IMR-90 (cell line): ENCODE measurements at regions not wholly inside any gene's neighbourhood (a gene's known extent, or its start where the extent isn't known, plus 50 kb on each side); places are given as distances from the start of the nearest gene placed in this dataset.

Experiments
- ATAC-seq: fragments of 200-7000 bp; cut with Tn5 transposase; 2 replicates; pipeline ENCODE4 v1.9.1; 2020; ENCODE audit warnings: low read depth, mild to moderate bottlenecking, moderate library complexity
- BruUV-seq: library from RNA; stranded (reverse); fragments of 400-500 nt; replicated peaks from 2 replicates; lab custom pipeline; 2021; lab: Mats Ljungman, UMichigan
- CTCF ChIA-PET: fragments of 300-600 bp; formaldehyde crosslinking; extraction: SDS; loops from one replicate; lab custom pipeline; 2021; ENCODE audit warnings: antibody characterized with exemption; lab: Yijun Ruan, JAX
- POLR2A ChIA-PET: fragments of 300-600 bp; sonication (Branson Sonifier 250); formaldehyde crosslinking; loops from one replicate; lab custom pipeline; 2022; ENCODE audit warnings: antibody characterized with exemption; ENCODE audit not compliant: unreplicated experiment; lab: Charles Lee
- DNase-seq: peaks from one replicate; pipeline ENCODE4 v3.0.0; 2013
- H2AFZ ChIP-seq: replicated peaks from 2 replicates; pipeline ENCODE3; 2013; ENCODE audit warnings: low read length, mild to moderate bottlenecking; ENCODE audit not compliant: poor library complexity
- H2AK5ac ChIP-seq: 2 replicates; pipeline ENCODE4 v1.6.1; 2013; ENCODE audit warnings: low read depth, low read length, inconsistent platforms
- H2AK9ac ChIP-seq: replicated peaks from 2 replicates; pipeline ENCODE3; 2013; ENCODE audit warnings: mild to moderate bottlenecking, low read depth, low read length, moderate library complexity; ENCODE audit not compliant: poor library complexity
- H2BK120ac ChIP-seq: 2 replicates; pipeline ENCODE4 v1.6.1; 2013; ENCODE audit warnings: low read depth, low read length, inconsistent platforms
- H2BK15ac ChIP-seq: 3 replicates; pipeline ENCODE4 v1.6.1; 2013; ENCODE audit warnings: low read depth, low read length, inconsistent platforms
- H2BK20ac ChIP-seq: 2 replicates; pipeline ENCODE4 v1.6.1; 2013; ENCODE audit warnings: low read depth, mild to moderate bottlenecking, inconsistent platforms, low read length, moderate library complexity
- H2BK5ac ChIP-seq: 2 replicates; pipeline ENCODE4 v1.6.1; 2013; ENCODE audit warnings: mild to moderate bottlenecking, low read depth, low read length, inconsistent platforms; ENCODE audit not compliant: poor library complexity, severe bottlenecking
- H3K14ac ChIP-seq: replicated peaks from 2 replicates; pipeline ENCODE4 v1.6.1; 2013; ENCODE audit warnings: low read depth, low read length, inconsistent platforms
- H3K18ac ChIP-seq: 2 replicates; pipeline ENCODE4 v1.6.1; 2013; ENCODE audit warnings: low read depth, low read length, control low read depth
- H3K23ac ChIP-seq: 2 replicates; pipeline ENCODE4 v1.6.1; 2013; ENCODE audit warnings: low read depth, low read length, inconsistent platforms
- H3K27ac ChIP-seq: 2 replicates; pipeline ENCODE4 v1.5.1; 2013; ENCODE audit warnings: mild to moderate bottlenecking, control low read depth, low read length; ENCODE audit not compliant: insufficient read depth
- H3K27me3 ChIP-seq: 2 replicates; pipeline ENCODE4 v1.6.1; 2013; ENCODE audit warnings: low read length; ENCODE audit not compliant: control insufficient read depth, insufficient read depth
- H3K36me3 ChIP-seq: 2 replicates; pipeline ENCODE4 v1.6.1; 2013; ENCODE audit warnings: low read length, mixed read lengths; ENCODE audit not compliant: control insufficient read depth, insufficient read depth
- H3K4ac ChIP-seq: 2 replicates; pipeline ENCODE4 v1.6.1; 2013; ENCODE audit warnings: low read depth, low read length, inconsistent platforms
- H3K4me1 ChIP-seq: 2 replicates; pipeline ENCODE4 v1.6.1; 2013; ENCODE audit warnings: low read length, mixed read lengths; ENCODE audit not compliant: control insufficient read depth, insufficient read depth
- H3K4me2 ChIP-seq: 2 replicates; pipeline ENCODE4 v1.6.1; 2013; ENCODE audit warnings: low read depth, mild to moderate bottlenecking, control low read depth, low read length, moderate library complexity
- H3K4me3 ChIP-seq: 2 replicates; pipeline ENCODE4 v1.5.1; 2013; ENCODE audit warnings: low read depth, mild to moderate bottlenecking, control low read depth, low read length, moderate library complexity; ENCODE audit not compliant: insufficient read depth
- H3K56ac ChIP-seq: 2 replicates; pipeline ENCODE4 v1.6.1; 2013; ENCODE audit warnings: low read length, inconsistent platforms; ENCODE audit not compliant: insufficient read depth; ENCODE audit errors: extremely low read depth
- H3K79me1 ChIP-seq, 2 experiments: 2 replicates each; pipeline ENCODE4 v1.6.1; 2013; ENCODE audit warnings: low read length in 2 of 2, inconsistent platforms in 1 of 2, low read depth in 1 of 2
- H3K9ac ChIP-seq: 2 replicates; pipeline ENCODE4 v1.6.1; 2013; ENCODE audit warnings: low read depth, low read length, control low read depth
- H3K9me1 ChIP-seq: 2 replicates; pipeline ENCODE4 v1.6.1; 2013; ENCODE audit warnings: low read length, inconsistent platforms; ENCODE audit not compliant: insufficient read depth
- H3K9me3 ChIP-seq: 2 replicates; pipeline ENCODE4 v1.6.1; 2013; ENCODE audit warnings: low read length; ENCODE audit not compliant: control insufficient read depth, insufficient read depth
- H4K20me1 ChIP-seq: 2 replicates; pipeline ENCODE4 v1.6.1; 2013; ENCODE audit warnings: low read length, inconsistent platforms; ENCODE audit not compliant: insufficient read depth
- H4K5ac ChIP-seq: 2 replicates; pipeline ENCODE4 v1.6.1; 2013; ENCODE audit warnings: mild to moderate bottlenecking, low read depth, low read length, control low read depth
- H4K8ac ChIP-seq, 2 experiments: 2 replicates each; pipeline ENCODE4 v1.6.1; 2013; ENCODE audit warnings: low read depth in 2 of 2, low read length in 2 of 2, control low read depth in 1 of 2, inconsistent platforms in 1 of 2
- H4K91ac ChIP-seq: 2 replicates; pipeline ENCODE4 v1.6.1; 2013; ENCODE audit warnings: low read depth, low read length, inconsistent platforms; ENCODE audit not compliant: insufficient read depth
- FOS ChIP-seq: fragments of 150-350 bp; IDR thresholded peaks from 2 replicates; pipeline ENCODE4 v1.6.1; 2016; ENCODE audit warnings: low read depth, low read length
- MAFK ChIP-seq: IDR thresholded peaks from 2 replicates; pipeline ENCODE4 v1.6.1; 2012; ENCODE audit warnings: low read depth, low read length, improper control_type of control experiment
- NFE2L2 ChIP-seq: fragments of 150-350 bp; IDR thresholded peaks from 2 replicates; pipeline ENCODE4 v1.6.1; 2016; ENCODE audit warnings: low read depth, mild to moderate bottlenecking, low read length
- POLR2A ChIP-seq: IDR thresholded peaks from 2 replicates; pipeline ENCODE4 v1.6.1; 2012; ENCODE audit warnings: mild to moderate bottlenecking, low read depth, low read length
- RCOR1 ChIP-seq: IDR thresholded peaks from 2 replicates; pipeline ENCODE4 v1.6.1; 2012; ENCODE audit warnings: mild to moderate bottlenecking, low read length, improper control_type of control experiment; ENCODE audit not compliant: insufficient replicate concordance
- WGBS, 2 experiments: methylation state at CpG; one replicate each; pipeline versions ENCODE4 v1.1.5 to v1.1.7; 2013; ENCODE audit warnings: missing lambda C conversion rate in 2 of 2; ENCODE audit not compliant: insufficient read length in 1 of 2; ENCODE audit errors: extremely low coverage in 2 of 2; 5-methylcytosine and 5-hydroxymethylcytosine counted together
- dilution Hi-C: fragments of 300-500 bp; cut with HindIII; formaldehyde crosslinking; loops from one replicate; pipeline ENCODE4 v1.14.3; 2018; ENCODE audit warnings: low sequenced_read_pairs; ENCODE audit not compliant: unreplicated experiment
- in situ Hi-C: fragments of 300-500 bp; cut with MboI; formaldehyde crosslinking; loops from 3 replicates; pipeline ENCODE4 v1.14.3; 2019; ENCODE audit warnings: low sequenced_read_pairs, inconsistent platforms, mixed read lengths
- intact Hi-C: fragments of 100-400 bp; cut with micrococcal nuclease; formaldehyde crosslinking; loops from 2 replicates; pipeline ENCODE4 v1.10.0; 2022

DNA sequence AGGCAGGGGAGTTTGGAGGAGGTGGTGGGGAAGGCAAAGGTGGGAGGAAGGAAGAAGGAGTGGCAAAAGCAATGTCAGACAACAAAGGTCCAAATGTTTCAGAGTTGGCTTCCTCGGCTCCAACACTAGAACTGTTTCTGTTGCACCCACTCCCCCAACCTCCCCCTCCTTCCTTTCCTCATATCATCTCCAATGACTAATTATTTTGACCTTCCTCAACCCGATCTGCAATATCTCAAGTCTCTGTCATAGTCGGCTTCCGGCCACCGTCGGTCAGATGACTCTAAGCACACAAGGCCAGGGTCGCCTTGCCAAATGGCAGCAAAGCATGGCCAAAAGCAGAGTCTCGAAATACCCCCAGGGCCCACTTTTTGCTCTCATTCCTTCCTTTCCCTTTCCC, 637.0 kb upstream of the TBX3 start:
- ChIA-PET CTCF (interaction anchor here (0.6 kb wide), 1 partner anchor 141 kb away, joined by 3 read pairs; no protein-coding TSS in a partner anchor), POLR2A (no interaction called here)
- in situ Hi-C loops = no loop called here
- 100% methylated on average over 1 of the region's 8 CpGs; no CpG with 5 or more reads in 1 of the 2 experiments for WGBS, 2 experiments
- Histone ChIP-seq H3K4me1 (no peaks in the 10 kb centered on the region; the same call in 1 of the 2 replicates), H3K9me3 (no peaks in the 10 kb centered on the region), H2AK5ac (no peak overlapping the region; the same call in 1 of the 2 replicates), H3K14ac (peak overlapping the region; percentile 13; the same call in 1 of the 2 replicates), H3K79me1 (no peaks in the 10 kb centered on the region; a peak in 1 of 4 replicates), H2BK20ac (peak overlapping the region; percentile 2; the same call in 1 of the 2 replicates), H3K36me3 (no peaks in the 10 kb centered on the region), H4K20me1 (no peaks in the 10 kb centered on the region), H3K56ac (no peak overlapping the region), H2AK9ac (no peak overlapping the region), H2AFZ (no peak overlapping the region), H3K27ac (no peak overlapping the region), H2BK15ac (peak overlapping the region; percentile 70; the same call in 1 of the 3 replicates), H3K27me3 (no peaks in the 10 kb centered on the region), H4K8ac (no peak overlapping the region; a peak in 1 of 4 replicates), H3K18ac (no peak overlapping the region; the same call in 1 of the 2 replicates), H2BK5ac (no peak overlapping the region), H4K5ac (no peak overlapping the region), H3K9me1 (no peaks in the 10 kb centered on the region; the same call in 1 of the 2 replicates), H4K91ac (no peak overlapping the region), H3K4me2 (no peak overlapping the region), H2BK120ac (peak overlapping the region; percentile 19), H3K4me3 (no peak overlapping the region), H3K23ac (no peak overlapping the region), H3K4ac (peak overlapping the region; percentile 0; the same call in 1 of the 2 replicates), H3K9ac (no peak overlapping the region)
- intact Hi-C loops = no loop called here
- no TSS peak for BruUV-seq
- TF ChIP-seq FOS = no peak
- TF ChIP-seq RCOR1 = no peak
- no peak for TF ChIP-seq NFE2L2
- no peak for TF ChIP-seq POLR2A
- no peak for TF ChIP-seq MAFK
- DNase-seq (no peak), ATAC-seq (no peak)
- dilution Hi-C loops = no loop called here
